ENCODE measurements at regions not wholly inside any gene's neighbourhood (a gene's known extent, or its start where the extent isn't known, plus 50 kb on each side); places are given as distances from the start of the nearest gene placed in this dataset.
A peak's percentile ranks its signal among the peaks of the same experiment; 100 is the strongest.

DNA sequence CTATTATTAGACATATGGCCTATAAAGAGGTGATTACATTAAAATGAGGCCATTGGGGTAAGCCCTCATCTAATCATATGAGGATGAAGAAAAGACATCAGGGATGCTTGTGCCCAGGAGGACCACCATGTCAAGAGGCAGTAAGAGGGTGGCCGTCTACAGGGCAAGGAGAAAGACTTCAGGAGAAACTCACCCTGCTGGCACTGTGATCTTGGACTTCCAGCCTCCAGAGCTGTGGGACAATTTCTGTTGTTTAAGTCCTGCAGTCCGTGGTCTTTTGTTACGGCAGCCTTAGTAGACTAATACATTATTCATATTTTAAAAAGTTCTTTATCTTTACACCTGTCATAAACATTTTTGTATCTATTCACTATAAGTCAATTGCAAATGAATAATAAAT, 290.0 kb downstream of the PRL start:
- DNase-seq: no peak

DNA sequence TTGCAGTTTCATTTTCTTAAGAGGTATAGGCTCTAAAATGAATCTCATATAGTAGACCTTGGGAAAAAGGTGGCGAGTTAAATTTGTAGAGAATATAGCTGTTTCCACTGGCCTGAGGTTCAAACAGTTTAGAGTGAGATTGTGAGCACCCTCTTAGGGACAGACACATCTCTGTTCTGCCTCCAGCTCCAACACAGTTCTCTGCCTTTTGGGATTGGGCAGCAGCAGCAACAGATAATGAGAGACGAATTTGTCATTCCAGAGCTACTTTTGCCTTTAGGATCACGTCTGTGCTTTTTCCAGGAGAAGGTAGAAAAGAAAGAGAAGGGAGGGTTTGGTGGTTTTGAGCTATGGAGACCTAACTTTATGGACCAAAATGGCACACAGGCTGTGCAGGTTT, 289.4 kb downstream of the PRL start:
- DNase-seq: no peak

GRCh38 chr6:22008248-22008836, 288.5 kb downstream of the PRL start:
- DNase-seq: no peak

DNA sequence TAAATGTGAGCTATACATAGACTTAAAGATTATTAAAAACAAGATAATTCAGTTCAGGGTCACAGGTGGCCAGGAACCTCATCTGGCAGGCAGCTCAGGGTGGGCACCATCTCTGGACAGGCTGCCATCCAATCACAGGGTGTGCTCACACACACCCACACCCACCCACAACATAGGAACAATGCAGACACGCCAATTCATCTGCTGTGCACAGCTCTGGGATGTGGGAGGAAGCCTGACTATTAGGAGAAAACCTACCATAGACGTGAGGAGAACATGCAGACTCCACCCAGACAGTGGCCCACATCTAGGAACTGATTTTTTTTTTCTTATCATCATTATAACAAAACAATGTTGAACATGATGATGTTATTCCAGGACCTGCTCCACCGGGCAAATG, 286.7 kb downstream of the PRL start:
- DNase-seq: no peak

GRCh38 chr6:22015216-22015615, 281.6 kb downstream of the PRL start:
- DNase-seq: no peak

GRCh38 chr6:22015944-22016343, 280.9 kb downstream of the PRL start:
- DNase-seq: no peak

DNA sequence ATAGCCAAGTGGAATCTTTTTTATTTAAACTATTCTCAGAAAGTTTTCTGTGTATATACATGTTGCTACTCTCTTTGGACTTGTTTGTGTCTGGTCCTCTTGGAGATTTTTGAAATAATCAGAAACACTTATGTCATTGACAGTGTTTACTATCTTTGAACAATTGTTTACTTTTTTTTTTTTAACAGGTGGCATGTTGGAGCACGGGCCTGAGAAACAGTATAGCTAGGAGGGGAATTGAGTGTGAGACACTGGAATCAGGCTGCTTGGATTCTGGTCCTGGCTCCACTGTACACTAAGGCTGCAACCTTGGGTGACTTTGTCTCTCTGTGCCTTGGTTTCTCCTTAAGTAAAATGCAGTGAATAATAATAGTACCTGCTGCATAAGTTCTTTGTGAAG, 279.6 kb downstream of the PRL start:
- DNase-seq: no peak

DNA sequence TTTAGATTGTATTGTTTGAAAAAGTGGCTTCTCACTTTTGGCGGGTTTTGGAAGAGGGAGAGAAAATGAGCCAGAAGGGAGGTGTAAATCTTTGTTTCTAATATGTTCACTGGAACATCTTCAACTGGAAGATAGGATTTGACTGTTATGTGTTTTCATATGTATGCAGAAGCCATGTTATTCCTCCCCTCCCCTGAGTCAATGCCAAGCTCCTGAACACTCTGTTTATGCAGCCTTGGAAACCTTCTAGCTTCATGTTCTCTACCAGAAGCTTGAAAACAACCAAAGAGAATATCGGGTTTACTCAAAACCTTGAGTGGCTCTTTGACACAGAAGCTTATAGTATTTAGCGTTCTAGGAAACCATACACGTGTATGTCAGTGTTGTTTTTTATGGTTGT, 279.1 kb downstream of the PRL start:
- no peak for DNase-seq

DNA sequence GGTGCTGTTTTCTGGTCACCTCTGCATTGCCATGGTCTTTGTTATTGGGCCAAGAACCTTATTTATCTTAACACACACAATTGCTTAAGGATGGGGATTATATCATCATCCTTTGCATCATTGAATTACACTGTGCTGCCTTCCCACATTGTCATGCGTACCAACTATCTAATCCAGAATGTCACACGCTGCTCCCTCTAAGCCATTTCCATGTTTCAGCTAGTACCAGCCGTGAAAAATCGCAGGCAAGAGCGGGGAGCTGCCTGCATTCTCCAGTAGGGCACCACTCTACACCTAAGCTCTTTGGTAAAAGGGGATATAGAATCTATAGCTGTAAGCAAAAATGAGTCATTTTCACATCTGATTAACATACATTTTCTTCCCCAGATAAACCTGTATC, 277.0 kb downstream of the PRL start:
- no peak for DNase-seq

DNA sequence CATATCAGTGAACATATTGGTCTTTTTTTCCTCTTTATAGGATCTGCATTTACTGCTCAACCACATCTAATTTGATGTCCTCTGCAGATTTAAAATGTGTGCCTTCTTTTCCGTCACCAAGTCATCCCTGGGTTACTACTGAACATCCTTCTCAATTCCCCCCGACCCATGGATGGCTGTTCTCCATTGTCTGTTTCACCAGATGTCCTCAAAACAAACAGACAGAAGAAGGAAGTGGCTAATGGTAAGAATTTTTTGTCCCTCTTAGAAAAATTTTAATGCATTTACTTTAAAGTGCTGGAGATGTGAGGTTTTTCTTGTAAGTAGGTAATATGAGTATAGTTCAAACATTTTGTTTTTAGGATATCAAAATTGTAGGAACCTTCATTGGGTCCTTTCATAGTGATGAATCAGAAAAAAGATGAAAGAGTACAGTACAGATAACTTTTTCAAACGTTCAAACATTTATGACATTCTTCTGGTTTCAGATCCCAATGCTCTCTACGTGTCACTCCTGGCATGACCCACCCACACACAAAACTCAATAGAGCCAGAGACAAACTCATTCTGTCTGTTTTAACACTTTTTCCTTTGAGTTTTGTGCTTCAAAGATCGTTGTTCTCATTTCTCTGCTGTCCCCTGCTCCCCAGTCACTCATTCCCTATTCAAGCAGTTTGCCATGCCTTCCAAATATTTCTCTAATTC, 276.4 kb downstream of the PRL start:
- no peak for DNase-seq

- no peak for DNase-seq
These were observed 274.9 kb downstream of the PRL start for GRCh38 chr6:22021966-22022365.

DNA sequence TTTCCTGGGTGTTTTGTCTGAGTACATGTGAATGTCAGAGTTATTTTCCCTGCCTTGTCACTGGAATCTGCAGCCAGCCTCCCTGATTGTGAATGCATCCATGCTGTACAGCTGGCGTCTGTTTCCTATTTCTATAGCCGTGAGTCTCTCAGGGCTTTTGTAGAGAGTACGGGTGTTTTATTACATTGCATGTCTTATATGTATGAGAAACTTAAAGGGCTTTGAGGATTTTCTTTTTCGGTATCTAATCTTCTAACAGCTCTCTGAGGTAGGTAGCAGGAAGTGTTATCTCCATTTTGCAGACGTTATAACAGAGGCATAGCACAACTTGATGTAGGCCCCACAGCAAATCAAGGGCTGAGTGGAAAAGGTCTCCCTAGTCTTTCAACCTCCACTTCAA, 272.9 kb downstream of the PRL start:
- peak in 1 of 2 experiments; percentile 80 for DNase-seq

DNA sequence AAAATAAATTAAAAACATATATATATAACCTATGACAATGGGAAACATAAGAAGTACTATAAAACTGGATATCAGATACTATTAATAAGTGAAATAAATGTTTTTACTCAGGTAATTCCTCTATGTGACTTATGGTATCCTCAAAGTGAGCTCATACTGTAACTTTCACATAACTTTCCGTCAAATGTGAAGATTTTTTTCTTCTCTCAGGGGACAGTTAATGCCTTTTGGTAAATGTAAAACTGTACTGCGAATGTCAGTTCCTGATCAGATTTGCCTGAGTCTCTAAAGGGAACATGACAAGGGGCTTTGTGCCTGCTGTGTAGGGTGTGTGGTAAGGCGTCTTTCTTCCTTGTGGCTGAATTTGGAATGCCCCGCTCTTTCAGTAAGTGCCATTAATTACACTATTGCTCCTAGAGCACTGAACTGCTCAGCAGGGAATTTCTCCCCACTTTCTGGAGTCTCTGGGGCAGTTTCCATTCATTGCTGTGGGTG, 271.8 kb downstream of the PRL start:
- no peak for DNase-seq

GRCh38 chr6:22025468-22026163, 271.2 kb downstream of the PRL start:
- peak in 1 of 2 experiments; percentile 11 for DNase-seq

DNA sequence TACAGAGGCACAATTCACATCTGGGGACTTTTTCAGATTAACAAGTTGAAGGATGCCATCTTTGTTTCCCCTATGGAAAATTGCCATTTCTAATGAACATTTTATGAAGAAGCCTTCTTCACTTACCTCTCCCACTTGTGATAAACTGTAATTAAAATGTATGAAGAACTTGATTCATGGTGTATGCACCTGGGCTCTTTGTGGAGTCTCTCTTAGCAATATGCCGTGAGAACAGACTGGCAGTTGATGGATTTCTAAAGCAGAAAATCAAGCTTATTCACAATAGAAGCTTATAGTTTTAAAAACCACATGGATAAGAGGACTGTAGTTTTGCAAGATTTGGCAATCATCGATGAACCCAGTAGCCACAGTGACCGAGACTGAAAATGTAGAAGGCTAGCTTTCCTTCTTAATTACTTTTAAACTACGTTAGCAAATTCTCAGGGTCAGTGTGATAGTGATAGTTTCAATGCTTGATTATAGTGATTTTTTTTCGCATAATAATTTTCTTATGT, 270.6 kb downstream of the PRL start:
- DNase-seq: no peak

GRCh38 chr6:22027040-22027725, 269.7 kb downstream of the PRL start:
- DNase-seq: no peak

GRCh38 chr6:22028403-22029090, 268.3 kb downstream of the PRL start:
- DNase-seq: no peak

DNA sequence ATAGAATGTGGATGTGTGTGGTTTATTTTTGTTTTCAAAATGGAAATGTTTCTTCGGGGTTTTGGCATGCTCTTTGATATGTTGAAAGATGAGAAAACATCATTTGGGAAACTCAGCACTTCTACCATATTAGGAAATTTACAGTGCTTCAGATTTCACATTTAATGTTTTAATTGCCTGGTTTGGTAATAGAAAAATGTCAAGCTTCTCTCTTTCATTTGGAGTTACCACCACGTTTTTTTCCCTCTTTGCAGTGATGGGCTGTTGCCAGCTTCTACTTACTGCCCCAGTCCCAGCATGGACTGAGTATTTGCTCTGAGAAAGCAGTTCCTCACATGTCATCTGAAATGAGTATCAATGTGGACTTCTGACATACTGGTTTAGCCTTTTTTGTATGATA, 267.7 kb downstream of the PRL start:
- no peak for DNase-seq

DNA sequence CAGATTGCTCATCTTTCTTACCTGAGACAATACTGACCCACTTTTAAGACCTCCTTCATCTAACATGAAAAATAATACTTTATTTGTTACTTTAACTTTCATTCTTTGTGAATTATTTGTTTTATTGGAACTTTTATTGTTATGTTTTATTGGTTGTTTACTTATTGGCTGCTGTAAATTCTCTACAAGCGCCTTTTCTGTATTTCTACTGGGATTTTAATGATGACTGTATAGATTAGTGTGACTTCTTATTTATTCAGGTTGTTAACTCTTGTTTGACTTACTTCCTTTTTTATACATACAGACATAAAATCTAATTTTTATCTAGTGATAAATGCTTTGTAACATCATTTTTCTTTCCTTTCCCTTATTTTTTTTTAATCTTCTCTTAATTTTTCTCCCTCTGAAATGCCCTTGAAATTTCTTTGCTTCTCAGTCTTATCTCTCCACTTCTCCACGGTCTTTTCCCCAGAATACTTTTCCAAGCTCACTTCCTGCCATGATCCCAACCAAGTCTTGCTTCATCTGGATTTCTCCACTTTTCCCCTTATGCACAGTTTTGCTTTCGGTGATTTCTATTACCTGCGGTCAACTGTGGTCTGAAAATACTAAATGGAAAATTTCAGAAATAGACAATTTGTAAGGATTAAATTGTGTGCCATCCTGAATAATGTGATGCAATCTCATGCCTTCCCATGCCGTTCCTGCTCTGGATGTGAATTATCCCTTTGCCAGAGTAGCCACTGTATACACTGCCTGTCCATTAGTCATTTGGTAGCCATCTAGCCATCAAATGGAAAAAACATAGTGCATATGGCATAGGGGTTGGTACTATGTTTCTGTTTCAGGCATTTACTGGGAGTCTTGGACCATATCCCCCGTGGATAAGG, 265.9 kb downstream of the PRL start:
- no peak for DNase-seq

- no peak for DNase-seq
These were observed 261.1 kb downstream of the PRL start for GRCh38 chr6:22035690-22036089.

DNA sequence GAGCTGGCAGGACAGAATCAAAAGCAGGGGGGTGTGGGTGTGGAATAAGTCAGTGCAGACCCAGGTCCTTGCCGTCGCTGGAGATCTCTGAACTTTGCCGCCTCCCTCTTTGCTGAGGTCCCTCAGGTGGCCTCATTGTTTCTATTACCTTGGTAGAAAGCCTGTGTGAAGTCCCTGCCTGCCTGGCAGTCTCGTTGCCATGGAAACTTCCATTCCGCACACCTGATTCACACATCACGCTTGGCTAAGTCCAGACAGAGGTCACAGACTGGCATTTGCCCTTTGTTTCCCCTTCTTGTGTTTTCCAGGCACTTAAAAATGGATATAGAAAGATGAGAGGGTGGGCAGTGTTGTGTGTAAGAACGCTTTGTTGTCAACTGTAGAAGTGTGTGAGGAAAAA, 260.6 kb downstream of the PRL start:
- DNase-seq: peak; percentile 49 to 81

- no peak for DNase-seq
These were observed 260.1 kb downstream of the PRL start for GRCh38 chr6:22036699-22037098.
